ENCODE measurements at regions not wholly inside any gene's neighbourhood (a gene's known extent, or its start where the extent isn't known, plus 50 kb on each side); places are given as distances from the start of the nearest gene placed in this dataset.

DNA sequence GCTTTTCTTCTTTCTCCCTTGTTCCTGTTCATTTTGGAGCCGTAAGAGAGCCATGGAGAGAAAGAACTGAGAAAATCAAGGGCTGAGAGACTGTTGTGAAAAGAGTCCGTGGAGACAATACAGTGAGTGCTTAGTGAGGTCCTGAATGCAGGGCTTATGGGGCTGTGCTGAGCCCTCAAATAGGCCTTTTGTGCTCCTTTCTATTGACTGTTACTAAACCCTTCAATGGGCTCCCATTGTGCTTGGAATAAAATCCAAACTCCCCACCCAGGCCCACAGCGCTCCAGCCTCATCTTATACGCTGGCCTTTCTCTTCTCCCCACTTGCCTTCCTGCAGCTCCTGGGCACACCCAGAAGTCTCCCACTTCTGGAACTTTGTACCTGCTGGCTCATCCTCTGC, 243.1 kb upstream of the HABP2 start:
- TF ChIP-seq, protein P1, sequence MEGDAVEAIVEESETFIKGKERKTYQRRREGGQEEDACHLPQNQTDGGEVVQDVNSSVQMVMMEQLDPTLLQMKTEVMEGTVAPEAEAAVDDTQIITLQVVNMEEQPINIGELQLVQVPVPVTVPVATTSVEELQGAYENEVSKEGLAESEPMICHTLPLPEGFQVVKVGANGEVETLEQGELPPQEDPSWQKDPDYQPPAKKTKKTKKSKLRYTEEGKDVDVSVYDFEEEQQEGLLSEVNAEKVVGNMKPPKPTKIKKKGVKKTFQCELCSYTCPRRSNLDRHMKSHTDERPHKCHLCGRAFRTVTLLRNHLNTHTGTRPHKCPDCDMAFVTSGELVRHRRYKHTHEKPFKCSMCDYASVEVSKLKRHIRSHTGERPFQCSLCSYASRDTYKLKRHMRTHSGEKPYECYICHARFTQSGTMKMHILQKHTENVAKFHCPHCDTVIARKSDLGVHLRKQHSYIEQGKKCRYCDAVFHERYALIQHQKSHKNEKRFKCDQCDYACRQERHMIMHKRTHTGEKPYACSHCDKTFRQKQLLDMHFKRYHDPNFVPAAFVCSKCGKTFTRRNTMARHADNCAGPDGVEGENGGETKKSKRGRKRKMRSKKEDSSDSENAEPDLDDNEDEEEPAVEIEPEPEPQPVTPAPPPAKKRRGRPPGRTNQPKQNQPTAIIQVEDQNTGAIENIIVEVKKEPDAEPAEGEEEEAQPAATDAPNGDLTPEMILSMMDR (IDR thresholded peaks at IDR 0.05; ENCODE audit: unreplicated experiment) = no peak
- H3K27ac Mint-ChIP-seq = no peak overlapping the region

DNA sequence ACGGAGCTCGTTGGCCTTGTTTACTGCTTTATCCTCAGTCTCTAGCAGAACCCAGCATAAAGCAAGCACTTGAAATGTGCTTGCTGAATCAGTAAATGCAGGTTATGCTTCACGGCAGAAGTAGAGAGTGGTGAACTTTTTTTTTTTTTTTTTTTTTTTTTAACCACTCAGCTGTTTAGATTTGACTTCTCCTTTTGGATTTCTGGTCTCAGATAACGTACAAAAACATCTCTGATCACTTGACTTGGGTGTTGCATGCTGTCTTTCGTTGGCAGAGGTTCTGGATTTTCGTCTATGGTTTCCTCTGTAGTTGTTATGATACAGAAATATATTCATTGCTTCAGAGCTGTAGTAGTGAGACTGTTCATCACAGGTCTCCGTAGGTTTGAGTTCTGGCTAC, 242.5 kb upstream of the HABP2 start:
- DNase-seq (ENCODE audit: low spot score, unreplicated experiment) = no peak
- H3K36me3 Mint-ChIP-seq (ENCODE audit: insufficient read depth) = no peaks in the 10 kb centered on the region
- TF ChIP-seq, protein P1 (IDR thresholded peaks at IDR 0.05; ENCODE audit: unreplicated experiment) = no peak
- H3K4me3 Mint-ChIP-seq (ENCODE audit: low read depth) = no peak overlapping the region
- peaks cover 14% of the 10 kb centered on the region for H3K4me1 Mint-ChIP-seq (ENCODE audit: low read depth)
- H3K27me3 Mint-ChIP-seq = peaks cover 14% of the 10 kb centered on the region
- H3K9me3 Mint-ChIP-seq (ENCODE audit: low read depth) = no peaks in the 10 kb centered on the region
- H3K27ac Mint-ChIP-seq = no peak overlapping the region

More for the DNA sequence above, 243.1 kb upstream of the HABP2 start:
- Mint-ChIP-seq H3K4me3 (ENCODE audit: low read depth) (no peak overlapping the region), H3K36me3 (ENCODE audit: insufficient read depth) (no peaks in the 10 kb centered on the region), H3K27me3 (peaks cover 14% of the 10 kb centered on the region), H3K4me1 (ENCODE audit: low read depth) (peaks cover 17% of the 10 kb centered on the region), H3K9me3 (ENCODE audit: low read depth) (no peaks in the 10 kb centered on the region)
- no peak for DNase-seq (ENCODE audit: low spot score, unreplicated experiment)

DNA sequence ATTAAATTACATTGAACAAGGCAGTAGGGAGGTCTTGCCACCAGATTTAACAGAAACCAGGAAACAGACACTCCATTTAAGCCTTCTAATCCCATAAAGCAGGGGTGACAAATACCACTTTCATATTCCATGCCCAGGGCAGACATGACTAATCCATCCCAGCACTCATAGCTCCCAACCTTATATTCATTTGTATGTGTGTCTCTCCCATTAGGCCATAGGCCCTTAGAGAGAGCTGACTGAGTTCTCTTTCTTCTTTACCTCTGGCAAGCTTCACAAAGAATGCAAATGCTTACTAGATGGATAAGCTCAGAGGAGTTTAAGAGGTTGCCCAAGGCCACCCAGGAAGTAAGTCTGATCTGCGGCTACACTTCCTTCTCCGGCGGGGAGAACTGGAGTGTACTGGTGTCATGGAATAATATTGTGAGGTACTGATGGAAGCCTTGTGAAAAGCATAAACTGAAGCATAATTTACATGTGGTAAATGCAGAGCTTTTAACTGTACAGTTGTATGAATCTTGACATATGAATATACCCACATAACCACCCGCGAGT, 239.7 kb upstream of the HABP2 start:
- TF ChIP-seq, protein P1 (IDR thresholded peaks at IDR 0.05; ENCODE audit: unreplicated experiment) = no peak
- Mint-ChIP-seq H3K4me3 (ENCODE audit: low read depth) (no peak overlapping the region), H3K36me3 (ENCODE audit: insufficient read depth) (no peaks in the 10 kb centered on the region), H3K27me3 (peaks cover 15% of the 10 kb centered on the region), H3K9me3 (ENCODE audit: low read depth) (no peaks in the 10 kb centered on the region), H3K4me1 (ENCODE audit: low read depth) (peaks cover 13% of the 10 kb centered on the region), H3K27ac (no peak overlapping the region)
- no peak for DNase-seq (ENCODE audit: low spot score, unreplicated experiment)

DNA sequence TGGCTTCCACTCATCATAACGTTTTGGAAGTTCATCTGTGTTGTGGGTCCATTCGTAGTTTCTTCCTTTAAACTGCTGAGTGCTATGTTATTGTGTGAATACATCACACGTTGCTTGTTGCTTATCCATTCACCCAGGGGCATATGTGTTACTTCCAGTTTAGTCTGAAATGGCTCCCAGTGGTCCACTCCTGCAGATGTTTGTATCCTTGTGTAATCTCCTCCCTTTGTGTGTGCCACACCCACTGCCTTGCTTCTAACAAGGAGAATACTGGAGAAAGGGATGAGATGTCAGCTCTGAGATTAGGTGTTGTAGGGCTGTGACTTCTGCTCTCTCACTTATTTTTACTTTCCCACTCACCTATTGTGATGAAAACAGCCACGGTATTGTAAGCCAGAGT, 239.1 kb upstream of the HABP2 start:
- Mint-ChIP-seq H3K4me3 (ENCODE audit: low read depth) (no peak overlapping the region), H3K27me3 (peaks cover 15% of the 10 kb centered on the region), H3K36me3 (ENCODE audit: insufficient read depth) (no peaks in the 10 kb centered on the region), H3K27ac (no peak overlapping the region), H3K4me1 (ENCODE audit: low read depth) (peaks cover 14% of the 10 kb centered on the region), H3K9me3 (ENCODE audit: low read depth) (no peaks in the 10 kb centered on the region)
- TF ChIP-seq, protein P1 (IDR thresholded peaks at IDR 0.05; ENCODE audit: unreplicated experiment) = no peak
- no peak for DNase-seq (ENCODE audit: low spot score, unreplicated experiment)

DNA sequence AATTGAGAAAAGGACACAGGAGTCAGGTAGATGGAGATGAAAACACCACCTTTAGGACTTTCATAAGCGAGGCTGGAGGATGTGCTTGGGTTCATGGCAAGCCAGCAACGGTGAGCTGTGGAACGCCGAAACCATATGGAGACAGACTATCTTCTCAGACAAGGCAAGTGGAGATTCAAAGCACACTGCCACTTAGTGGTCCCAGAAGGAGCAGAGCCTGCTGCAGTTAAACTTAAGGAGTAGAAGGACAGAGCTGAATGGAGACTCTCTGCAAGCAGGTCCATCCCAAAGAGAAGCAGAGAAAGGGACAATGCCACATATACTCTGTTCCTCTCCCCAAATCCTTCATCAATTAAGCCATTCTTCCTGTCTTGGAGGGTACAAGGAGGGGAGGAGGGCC, 236.3 kb upstream of the HABP2 start:
- Mint-ChIP-seq H3K4me1 (ENCODE audit: low read depth) (peaks cover 10% of the 10 kb centered on the region), H3K27me3 (peaks cover 4% of the 10 kb centered on the region), H3K4me3 (ENCODE audit: low read depth) (no peak overlapping the region), H3K36me3 (ENCODE audit: insufficient read depth) (no peaks in the 10 kb centered on the region), H3K27ac (no peak overlapping the region), H3K9me3 (ENCODE audit: low read depth) (no peaks in the 10 kb centered on the region)
- TF ChIP-seq, protein P1 (IDR thresholded peaks at IDR 0.05; ENCODE audit: unreplicated experiment) = no peak
- DNase-seq (ENCODE audit: low spot score, unreplicated experiment) = no peak
